Loucy (cell line): ENCODE measurements at regions not wholly inside any gene's neighbourhood (a gene's known extent, or its start where the extent isn't known, plus 50 kb on each side); places are given as distances from the start of the nearest gene placed in this dataset.

ENCODE experiments used
- H2AFZ ChIP-seq: fragments of 200-600 bp; sonication (generic); 2 replicates; pipeline ENCODE4 v1.6.0; 2016; ENCODE audit warnings: antibody characterized with exemption, mild to moderate bottlenecking, low read length, moderate library complexity
- H3F3A ChIP-seq: fragments of 200-600 bp; 2 replicates; pipeline ENCODE4 v1.6.0; 2016; ENCODE audit warnings: antibody characterized with exemption, low read depth, mild to moderate bottlenecking
- H3K27me3 ChIP-seq: fragments of 200-600 bp; sonication (generic); 2 replicates; pipeline ENCODE4 v1.6.1; 2014; ENCODE audit warnings: low read length, mild to moderate bottlenecking; ENCODE audit not compliant: insufficient read depth, poor library complexity, severe bottlenecking
- H3K36me3 ChIP-seq: fragments of 200-600 bp; sonication (generic); 2 replicates; pipeline ENCODE4 v1.6.1; 2016; ENCODE audit warnings: low read length; ENCODE audit not compliant: insufficient read depth
- H3K4me1 ChIP-seq: fragments of 200-600 bp; sonication (generic); 2 replicates; pipeline ENCODE4 v1.5.1; 2014; ENCODE audit warnings: low read length, mild to moderate bottlenecking; ENCODE audit not compliant: insufficient read depth, poor library complexity, severe bottlenecking
- H3K4me2 ChIP-seq: fragments of 200-600 bp; sonication (generic); 2 replicates; pipeline ENCODE4 v1.6.0; 2014; ENCODE audit warnings: antibody characterized with exemption, low read length, low read depth, mild to moderate bottlenecking; ENCODE audit not compliant: poor library complexity, severe bottlenecking
- H3K4me3 ChIP-seq: fragments of 200-600 bp; sonication (generic); 2 replicates; pipeline ENCODE4 v1.5.1; 2014; ENCODE audit warnings: low read length, mild to moderate bottlenecking, mixed read lengths; ENCODE audit not compliant: poor library complexity, severe bottlenecking
- H3K79me2 ChIP-seq: fragments of 200-600 bp; sonication (generic); 2 replicates; pipeline ENCODE4 v1.6.1; 2014; ENCODE audit warnings: low read length; ENCODE audit not compliant: insufficient read depth
- H3K9ac ChIP-seq: fragments of 200-600 bp; sonication (generic); 2 replicates; pipeline ENCODE4 v1.6.0; 2014; ENCODE audit warnings: mild to moderate bottlenecking, low read depth, low read length, moderate library complexity; ENCODE audit not compliant: poor library complexity, severe bottlenecking
- H3K9me2 ChIP-seq: fragments of 200-600 bp; sonication (generic); replicated peaks from 2 replicates; pipeline ENCODE4 v1.6.1; 2016; ENCODE audit warnings: low read depth, low read length, mixed read lengths
- H3K9me3 ChIP-seq: fragments of 200-600 bp; sonication (generic); 2 replicates; pipeline ENCODE4 v1.6.1; 2014; ENCODE audit warnings: mild to moderate bottlenecking, antibody characterized with exemption, low read length, low read depth; ENCODE audit not compliant: insufficient read depth
- H4K20me1 ChIP-seq: fragments of 200-600 bp; sonication (generic); 2 replicates; pipeline ENCODE4 v1.6.0; 2014; ENCODE audit warnings: antibody characterized with exemption, low read length, mild to moderate bottlenecking; ENCODE audit not compliant: insufficient read depth, poor library complexity, severe bottlenecking
- CTCF ChIP-seq: fragments of 200-600 bp; sonication (generic); conservative IDR thresholded peaks from 2 replicates; pipeline ENCODE4 v1.5.1; 2014; ENCODE audit warnings: mild to moderate bottlenecking, antibody characterized with exemption, low read length
- EZH2phosphoT487 ChIP-seq: fragments of 200-600 bp; IDR thresholded peaks from 2 replicates; pipeline ENCODE4 v1.6.1; 2018; ENCODE audit warnings: antibody characterized with exemption, mild to moderate bottlenecking, moderate library complexity, borderline replicate concordance

GRCh38 chr6:96276305-96276704 is 245.3 kb upstream of the UFL1 start:
- H3K4me2 ChIP-seq = no peak overlapping the region
- no peak overlapping the region for H3K9ac ChIP-seq
- H3K27me3 ChIP-seq = no peaks in the 10 kb centered on the region
- no peaks in the 10 kb centered on the region for H3K9me3 ChIP-seq
- no peak for TF ChIP-seq CTCF
- TF ChIP-seq EZH2phosphoT487 = no peak
- no peaks in the 10 kb centered on the region for H3F3A ChIP-seq
- no peaks in the 10 kb centered on the region for H3K4me1 ChIP-seq
- H3K4me3 ChIP-seq = no peak overlapping the region
- H2AFZ ChIP-seq = no peak overlapping the region
- H3K79me2 ChIP-seq = no peaks in the 10 kb centered on the region
- H4K20me1 ChIP-seq = no peaks in the 10 kb centered on the region
- no peaks in the 10 kb centered on the region for H3K9me2 ChIP-seq
- H3K36me3 ChIP-seq = no peaks in the 10 kb centered on the region

GRCh38 chr6:96276856-96277255 is 244.8 kb upstream of the UFL1 start:
- H3K4me1 ChIP-seq = no peaks in the 10 kb centered on the region
- H3K9ac ChIP-seq = no peak overlapping the region
- TF ChIP-seq CTCF = no peak
- no peak for TF ChIP-seq EZH2phosphoT487
- H3K79me2 ChIP-seq = no peaks in the 10 kb centered on the region
- no peaks in the 10 kb centered on the region for H3F3A ChIP-seq
- no peaks in the 10 kb centered on the region for H4K20me1 ChIP-seq
- no peak overlapping the region for H3K4me3 ChIP-seq
- no peaks in the 10 kb centered on the region for H3K36me3 ChIP-seq
- H3K9me3 ChIP-seq = no peaks in the 10 kb centered on the region
- H3K27me3 ChIP-seq = no peaks in the 10 kb centered on the region
- H3K4me2 ChIP-seq = no peak overlapping the region
- H2AFZ ChIP-seq = no peak overlapping the region
- H3K9me2 ChIP-seq = no peaks in the 10 kb centered on the region

- TF ChIP-seq CTCF (no peak), EZH2phosphoT487 (no peak)
- no peaks in the 10 kb centered on the region for H4K20me1 ChIP-seq
- no peaks in the 10 kb centered on the region for H3K27me3 ChIP-seq
- no peaks in the 10 kb centered on the region for H3K4me1 ChIP-seq
- H2AFZ ChIP-seq = no peak overlapping the region
- no peaks in the 10 kb centered on the region for H3K9me2 ChIP-seq
- H3F3A ChIP-seq = no peaks in the 10 kb centered on the region
- no peak overlapping the region for H3K9ac ChIP-seq
- no peaks in the 10 kb centered on the region for H3K79me2 ChIP-seq
- H3K9me3 ChIP-seq = no peaks in the 10 kb centered on the region
- no peak overlapping the region for H3K4me2 ChIP-seq
- H3K36me3 ChIP-seq = no peaks in the 10 kb centered on the region
- H3K4me3 ChIP-seq = no peak overlapping the region
Observed at GRCh38 chr6:96279084-96279483, 242.5 kb upstream of the UFL1 start.
